ENCODE measurements at regions not wholly inside any gene's neighbourhood (a gene's known extent, or its start where the extent isn't known, plus 50 kb on each side); places are given as distances from the start of the nearest gene placed in this dataset.

DNA sequence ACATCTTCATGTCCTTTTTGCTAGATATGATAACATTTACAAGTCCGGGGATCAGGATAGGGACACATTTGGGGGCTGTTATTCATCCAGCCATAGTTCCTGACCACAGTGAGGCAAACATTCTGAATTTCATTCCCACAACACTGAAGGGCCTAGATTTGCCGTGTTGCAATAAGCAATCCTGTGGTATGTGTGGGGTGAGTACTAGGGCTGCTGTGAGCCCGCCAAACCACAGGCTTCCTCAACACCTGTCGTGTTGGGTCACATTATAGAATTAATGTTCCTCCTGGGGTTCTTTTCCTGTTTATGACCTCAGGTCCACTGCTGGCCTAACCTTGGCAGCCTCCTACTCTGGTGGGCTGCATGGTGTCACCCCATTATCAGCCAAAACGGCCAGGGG is 119.2 kb downstream of the TBC1D30 start:
- intact Hi-C loops (cut with DNase I): no loop called here
- no peak overlapping the region for H3K27ac ChIP-seq
- TF ChIP-seq, protein P1, sequence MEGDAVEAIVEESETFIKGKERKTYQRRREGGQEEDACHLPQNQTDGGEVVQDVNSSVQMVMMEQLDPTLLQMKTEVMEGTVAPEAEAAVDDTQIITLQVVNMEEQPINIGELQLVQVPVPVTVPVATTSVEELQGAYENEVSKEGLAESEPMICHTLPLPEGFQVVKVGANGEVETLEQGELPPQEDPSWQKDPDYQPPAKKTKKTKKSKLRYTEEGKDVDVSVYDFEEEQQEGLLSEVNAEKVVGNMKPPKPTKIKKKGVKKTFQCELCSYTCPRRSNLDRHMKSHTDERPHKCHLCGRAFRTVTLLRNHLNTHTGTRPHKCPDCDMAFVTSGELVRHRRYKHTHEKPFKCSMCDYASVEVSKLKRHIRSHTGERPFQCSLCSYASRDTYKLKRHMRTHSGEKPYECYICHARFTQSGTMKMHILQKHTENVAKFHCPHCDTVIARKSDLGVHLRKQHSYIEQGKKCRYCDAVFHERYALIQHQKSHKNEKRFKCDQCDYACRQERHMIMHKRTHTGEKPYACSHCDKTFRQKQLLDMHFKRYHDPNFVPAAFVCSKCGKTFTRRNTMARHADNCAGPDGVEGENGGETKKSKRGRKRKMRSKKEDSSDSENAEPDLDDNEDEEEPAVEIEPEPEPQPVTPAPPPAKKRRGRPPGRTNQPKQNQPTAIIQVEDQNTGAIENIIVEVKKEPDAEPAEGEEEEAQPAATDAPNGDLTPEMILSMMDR (IDR thresholded peaks at IDR 0.05): no peak
- ATAC-seq (peak; percentile 62), DNase-seq (no peak)
- H3K9me3 ChIP-seq: no peaks in the 10 kb centered on the region
- no peaks in the 10 kb centered on the region for H3K27me3 ChIP-seq
- no peak overlapping the region for H3K4me3 ChIP-seq
- H3K4me1 ChIP-seq: peaks cover 0 to 9% of the 10 kb centered on the region in 2 donors
- H3K36me3 ChIP-seq: no peaks in the 10 kb centered on the region

GRCh38 chr12:64944966-64945365 is 120.5 kb downstream of the TBC1D30 start:
- intact Hi-C loops (cut with DNase I): no loop called here
- peaks cover 0 to 9% of the 10 kb centered on the region in 2 donors for H3K4me1 ChIP-seq
- TF ChIP-seq, protein P1 (IDR thresholded peaks at IDR 0.05): no peak
- no peaks in the 10 kb centered on the region for H3K27me3 ChIP-seq
- no peaks in the 10 kb centered on the region for H3K36me3 ChIP-seq
- H3K4me3 ChIP-seq: no peak overlapping the region
- no peak for ATAC-seq
- H3K9me3 ChIP-seq: no peaks in the 10 kb centered on the region
- no peak for DNase-seq
- H3K27ac ChIP-seq: no peak overlapping the region

DNA sequence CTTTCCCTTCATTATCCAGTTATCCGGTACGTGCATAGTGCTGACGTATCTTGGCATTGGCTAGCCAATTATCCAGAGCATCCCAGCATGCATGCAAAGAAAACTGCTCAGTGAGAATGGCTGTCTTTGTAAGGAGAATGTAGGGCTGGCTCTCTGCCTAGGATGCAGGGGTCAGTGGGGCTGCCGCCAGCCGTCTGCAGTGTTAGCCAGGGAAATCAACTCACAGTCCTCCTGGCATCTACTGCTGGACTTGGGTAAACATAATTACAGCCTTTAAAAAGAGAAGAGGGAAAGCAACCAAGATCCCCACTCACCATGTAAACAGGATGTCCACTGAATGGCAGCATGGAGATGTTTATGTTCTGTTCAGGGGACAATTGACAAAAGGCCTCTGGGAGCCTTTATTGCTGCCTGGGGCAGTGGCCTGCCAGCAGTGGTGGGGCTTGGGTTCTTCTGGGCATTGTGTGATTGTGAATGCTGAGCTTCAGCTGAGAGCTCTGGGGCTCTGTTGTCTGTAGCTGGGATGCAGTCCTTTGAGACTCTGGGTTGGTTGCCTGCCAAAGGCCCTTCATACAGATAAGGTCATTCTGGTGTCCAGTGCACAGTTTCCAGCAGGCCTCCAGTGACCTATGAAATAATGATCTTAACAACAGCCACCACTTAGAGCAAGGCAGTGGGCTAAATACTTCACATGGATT is 121.8 kb downstream of the TBC1D30 start:
- ATAC-seq: peak; percentile 56
- intact Hi-C loops (cut with DNase I): no loop called here
- H3K4me3 ChIP-seq: no peak overlapping the region
- TF ChIP-seq, protein P1 (IDR thresholded peaks at IDR 0.05): no peak
- H3K4me1 ChIP-seq: peaks cover 0 to 9% of the 10 kb centered on the region in 2 donors
- no peaks in the 10 kb centered on the region for H3K9me3 ChIP-seq
- H3K27me3 ChIP-seq: no peaks in the 10 kb centered on the region
- no peak overlapping the region for H3K27ac ChIP-seq
- no peaks in the 10 kb centered on the region for H3K36me3 ChIP-seq
- DNase-seq: peak in 2 of 4 donors; percentile 89 to 92

- TF ChIP-seq, protein P1 (IDR thresholded peaks at IDR 0.05): no peak
- Histone ChIP-seq H3K9me3 (no peaks in the 10 kb centered on the region), H3K27ac (no peak overlapping the region), H3K4me3 (no peak overlapping the region), H3K4me1 (peaks cover 0 to 9% of the 10 kb centered on the region in 2 donors), H3K27me3 (no peaks in the 10 kb centered on the region), H3K36me3 (no peaks in the 10 kb centered on the region)
- DNase-seq: peak in 2 of 4 donors; percentile 38 to 55
- intact Hi-C loops (cut with DNase I): no loop called here
- ATAC-seq: no peak
Measured at GRCh38 chr12:64950711-64951298, 126.4 kb downstream of the TBC1D30 start.

DNA sequence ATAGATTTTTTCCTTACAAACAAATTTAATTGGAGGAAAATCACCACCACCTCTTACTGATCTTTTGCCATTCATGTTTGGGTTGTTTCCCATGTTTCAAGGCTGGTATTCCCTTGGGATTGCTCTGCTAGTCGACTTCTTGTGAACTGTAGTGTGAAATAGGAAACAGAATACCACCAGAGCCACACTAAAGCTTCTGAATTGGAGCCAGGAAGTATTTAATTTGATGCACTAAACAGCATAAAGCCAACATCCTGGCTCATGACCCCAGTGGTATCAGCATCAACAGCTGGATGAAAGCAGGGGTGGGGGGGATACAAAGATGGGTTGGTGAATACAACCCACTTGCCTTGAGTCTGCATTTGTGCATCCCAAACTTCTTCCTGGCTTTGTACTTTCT is 127.5 kb downstream of the TBC1D30 start:
- DNase-seq (no peak), ATAC-seq (no peak)
- H3K27ac ChIP-seq: no peak overlapping the region
- H3K4me3 ChIP-seq: no peak overlapping the region
- H3K36me3 ChIP-seq: no peaks in the 10 kb centered on the region
- intact Hi-C loops (cut with DNase I): no loop called here
- H3K9me3 ChIP-seq: no peaks in the 10 kb centered on the region
- H3K4me1 ChIP-seq: peaks cover 0 to 4% of the 10 kb centered on the region in 2 donors
- no peaks in the 10 kb centered on the region for H3K27me3 ChIP-seq
- TF ChIP-seq, protein P1 (IDR thresholded peaks at IDR 0.05): no peak
